Panc1 (cell line): ENCODE measurements at regions not wholly inside any gene's neighbourhood (a gene's known extent, or its start where the extent isn't known, plus 50 kb on each side); places are given as distances from the start of the nearest gene placed in this dataset.
A peak's percentile ranks its signal among the peaks of the same experiment; 100 is the strongest.

Source experiments
- ATAC-seq: fragments of 200-7000 bp; cut with Tn5 transposase; 2 replicates; pipeline ENCODE4 v1.9.1; 2020; ENCODE audit warnings: mild to moderate bottlenecking, moderate library complexity
- BruUV-seq: library from RNA; stranded (reverse); fragments of 400-500 nt; replicated peaks from 2 replicates; lab custom pipeline; 2021; lab: Mats Ljungman, UMichigan
- CTCF ChIA-PET: fragments of 300-600 bp; sonication (Branson Sonifier 250); formaldehyde crosslinking; loops from one replicate; lab custom pipeline; 2022; ENCODE audit warnings: antibody characterized with exemption; lab: Charles Lee
- POLR2A ChIA-PET: fragments of 300-600 bp; sonication (Branson Sonifier 250); formaldehyde crosslinking; loops from one replicate; lab custom pipeline; 2022; ENCODE audit warnings: antibody characterized with exemption; lab: Charles Lee
- DNase-seq: peaks from one replicate; pipeline ENCODE4 v3.0.0-alpha.2; 2010; ENCODE audit warnings: low read depth, low spot score
- H3K27ac ChIP-seq: 2 replicates; pipeline ENCODE4 v1.5.1; 2011; ENCODE audit warnings: mild to moderate bottlenecking, low read length, inconsistent platforms
- H3K27me3 ChIP-seq: fragments of 200-500 bp; sonication (Bioruptor generic); 2 replicates; pipeline ENCODE4 v1.6.0; 2014; ENCODE audit warnings: low read length, inconsistent platforms; ENCODE audit not compliant: control insufficient read depth, insufficient read depth
- H3K36me3 ChIP-seq: fragments of 200-500 bp; sonication (Bioruptor generic); 2 replicates; pipeline ENCODE4 v1.5.1; 2014; ENCODE audit warnings: inconsistent platforms, mild to moderate bottlenecking, low read length, moderate library complexity; ENCODE audit not compliant: control insufficient read depth, insufficient read depth
- H3K4me1 ChIP-seq: 2 replicates; pipeline ENCODE4 v1.5.1; 2011; ENCODE audit warnings: inconsistent platforms, mild to moderate bottlenecking, low read length, moderate library complexity; ENCODE audit not compliant: control insufficient read depth, insufficient read depth
- H3K4me3 ChIP-seq, 2 experiments: 2 replicates each; pipeline ENCODE4 v1.5.1; 2011 to 2012; ENCODE audit warnings: low read depth in 2 of 2, low read length in 2 of 2, mild to moderate bottlenecking in 2 of 2, inconsistent platforms in 1 of 2, moderate library complexity in 1 of 2
- H3K9me3 ChIP-seq: fragments of 200-500 bp; sonication (Bioruptor generic); 2 replicates; pipeline ENCODE4 v1.5.1; 2014; ENCODE audit warnings: low read depth, mild to moderate bottlenecking, inconsistent platforms, low read length, moderate library complexity; ENCODE audit not compliant: control insufficient read depth, insufficient read depth
- CTCF ChIP-seq: fragments of 450-650 bp; IDR thresholded peaks from 2 replicates; pipeline ENCODE4 v1.5.1; 2017; ENCODE audit warnings: mild to moderate bottlenecking
- POLR2AphosphoS5 ChIP-seq: IDR thresholded peaks from 2 replicates; pipeline ENCODE4 v1.6.1; 2012; ENCODE audit warnings: mild to moderate bottlenecking, low read depth, low read length, moderate library complexity
- REST ChIP-seq, 2 experiments: IDR thresholded peaks; 2 replicates each; pipeline ENCODE4 v1.6.1; 2011 to 2012; ENCODE audit warnings: low read depth in 2 of 2, control low read depth in 1 of 2, low read length in 1 of 2, mild to moderate bottlenecking in 1 of 2, moderate library complexity in 1 of 2; ENCODE audit not compliant: insufficient read depth in 1 of 2
- SIN3A ChIP-seq: IDR thresholded peaks from 2 replicates; pipeline ENCODE4 v1.6.1; 2012; ENCODE audit warnings: low read depth, mild to moderate bottlenecking, low read length, moderate library complexity, borderline replicate concordance; ENCODE audit not compliant: insufficient read depth
- TCF7L2 ChIP-seq: IDR thresholded peaks from 2 replicates; pipeline ENCODE4 v1.6.1; 2011; ENCODE audit warnings: mild to moderate bottlenecking, low read depth, low read length, inconsistent platforms
- in situ Hi-C: cut with HindIII; loops from 2 replicates; pipeline ENCODE4 v1.10.0; 2016; ENCODE audit warnings: low sequenced_read_pairs, low pct_unique_long_range_greater_than_20kb
- intact Hi-C: fragments of 100-400 bp; cut with micrococcal nuclease; formaldehyde crosslinking; loops from one replicate; pipeline ENCODE4 v1.10.0; 2022; ENCODE audit not compliant: unreplicated experiment

- Histone ChIP-seq H3K27me3 (no peaks in the 10 kb centered on the region), H3K4me1 (peaks cover 83% of the 10 kb centered on the region), H3K4me3 (no peak overlapping the region), H3K27ac (peak overlapping the region; percentile 74), H3K9me3 (no peaks in the 10 kb centered on the region), H3K36me3 (no peaks in the 10 kb centered on the region)
- POLR2A ChIA-PET: interaction anchor here (0.7 kb wide), 1 partner anchor 30 kb away, joined by 4 read pairs; no protein-coding TSS in a partner anchor
- intact Hi-C loops: no loop called here
- CTCF ChIA-PET: no interaction called here
- no peak for ATAC-seq
- DNase-seq: no peak
- in situ Hi-C loops: no loop called here
- BruUV-seq: no TSS peak
- no peak for TF ChIP-seq REST (IDR thresholded peaks at IDR 0.05; ENCODE audit: insufficient read depth in 1 of 2, low read depth in 2 of 2, low read length in 1 of 2)
- TF ChIP-seq TCF7L2: peak; percentile 48; the same call in 1 of the 2 replicates
- TF ChIP-seq POLR2AphosphoS5: no peak
Observed at GRCh38 chr17:77370586-77370985, 229.8 kb downstream of the SEC14L1 start.

GRCh38 chr17:77371117-77371887 lies 230.5 kb downstream of the SEC14L1 start:
- intact Hi-C loops: no loop called here
- H3K9me3 ChIP-seq: no peaks in the 10 kb centered on the region
- H3K27ac ChIP-seq: peak overlapping the region; percentile 74
- BruUV-seq: TSS peak; percentile 2
- DNase-seq: no peak
- POLR2A ChIA-PET: interaction anchor here (0.7 kb wide), 1 partner anchor 30 kb away, joined by 4 read pairs; no protein-coding TSS in a partner anchor
- in situ Hi-C loops: no loop called here
- no peaks in the 10 kb centered on the region for H3K27me3 ChIP-seq
- H3K4me3 ChIP-seq: no peak overlapping the region
- peaks cover 83% of the 10 kb centered on the region for H3K4me1 ChIP-seq
- CTCF ChIA-PET: no interaction called here
- TF ChIP-seq TCF7L2 (no peak), CTCF (no peak), POLR2AphosphoS5 (no peak), SIN3A (no peak), REST (IDR thresholded peaks at IDR 0.05; ENCODE audit: insufficient read depth in 1 of 2, low read depth in 2 of 2, low read length in 1 of 2) (no peak)
- no peak for ATAC-seq
- H3K36me3 ChIP-seq: no peaks in the 10 kb centered on the region
